ENCODE measurements at regions not wholly inside any gene's neighbourhood (a gene's known extent, or its start where the extent isn't known, plus 50 kb on each side); places are given as distances from the start of the nearest gene placed in this dataset.
"Not testable (repeated sequence)": the region's sequence is repeated elsewhere in the genome, so short reads cannot be mapped to it uniquely, and the experiment has no call there.

DNA sequence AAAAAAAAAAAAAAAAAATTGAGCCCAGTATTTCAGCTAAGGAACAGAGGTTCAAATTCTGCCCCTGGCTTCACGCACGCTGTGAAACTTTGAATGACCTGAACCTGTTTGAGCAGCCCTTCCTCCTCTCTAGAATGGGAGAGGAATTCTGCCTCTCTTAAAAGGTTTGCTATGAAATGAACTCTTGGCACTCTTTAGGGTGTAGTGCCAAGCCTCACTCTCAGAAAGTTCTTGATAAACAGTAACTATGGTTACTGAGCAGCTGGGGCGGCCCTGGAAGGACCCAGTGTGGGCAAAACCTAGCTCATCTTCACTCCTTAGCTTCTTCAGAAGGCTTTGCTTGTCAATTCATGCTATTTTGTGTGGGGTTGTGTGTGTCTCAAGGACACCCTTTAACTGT, 73.7 kb downstream of the GEMIN8 start:
- H3K4me3 ChIP-seq (ENCODE audit: insufficient read depth, low read depth, low read length), result no peak overlapping the region
- H3K36me3 ChIP-seq (replicated peaks; ENCODE audit: control insufficient read depth, insufficient read depth, low read length), result no peaks in the 10 kb centered on the region
- no peak for DNase-seq

DNA sequence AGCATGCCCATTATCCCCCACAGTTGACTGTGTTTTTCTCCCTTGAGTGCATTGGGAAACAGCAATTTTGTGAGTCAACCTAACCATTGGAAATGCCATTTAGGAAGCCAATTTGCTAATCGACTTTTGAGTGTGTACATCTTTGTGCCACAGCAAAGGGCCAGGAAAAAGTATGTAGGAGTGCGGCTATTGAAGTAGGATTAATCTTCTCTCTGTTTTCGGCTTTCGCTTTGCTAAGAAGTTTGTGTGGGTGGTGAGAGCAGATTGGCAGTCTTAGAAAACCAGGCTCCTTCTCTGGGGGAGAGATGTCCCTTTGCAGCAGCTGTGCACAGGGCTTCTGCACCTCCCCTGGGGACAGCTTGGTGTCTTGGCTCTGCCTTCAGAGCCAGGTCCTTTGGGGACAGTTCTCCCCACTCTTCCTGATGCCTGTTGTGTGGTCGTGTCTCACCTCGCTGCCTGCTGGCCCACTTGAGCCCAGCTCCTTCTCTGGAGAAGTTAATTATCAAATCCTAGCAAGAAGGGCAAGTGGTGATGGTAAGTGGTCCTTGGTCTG, 74.5 kb downstream of the GEMIN8 start:
- H3K36me3 ChIP-seq (replicated peaks; ENCODE audit: control insufficient read depth, insufficient read depth, low read length), result no peaks in the 10 kb centered on the region

More for the DNA sequence above, 73.7 kb downstream of the GEMIN8 start:
- no peaks in the 10 kb centered on the region for H3K27me3 ChIP-seq (ENCODE audit: control insufficient read depth, insufficient read depth, low read length)

DNA sequence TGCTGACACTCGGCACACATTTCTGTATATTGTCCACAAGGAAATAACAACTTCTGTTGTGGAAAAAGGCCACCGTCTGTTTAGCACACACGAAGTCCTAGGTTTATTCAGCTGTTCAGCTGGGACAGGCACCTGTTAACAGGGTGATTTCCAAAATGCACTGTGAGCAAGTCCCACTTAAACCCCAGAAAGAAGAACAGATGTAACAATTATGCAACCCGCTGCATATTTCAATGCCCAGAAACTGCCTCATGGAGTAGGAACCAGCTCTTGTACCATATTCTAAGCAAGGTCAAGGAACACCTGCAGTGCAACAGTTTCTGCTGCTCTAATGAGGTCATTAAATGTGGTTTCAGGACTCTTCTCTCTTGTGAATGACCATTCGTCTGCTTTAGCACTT, 77.1 kb downstream of the GEMIN8 start:
- Histone ChIP-seq H3K4me3 (ENCODE audit: insufficient read depth, low read depth, low read length) (no peak overlapping the region), H3K27me3 (ENCODE audit: control insufficient read depth, insufficient read depth, low read length) (no peaks in the 10 kb centered on the region), H3K36me3 (replicated peaks; ENCODE audit: control insufficient read depth, insufficient read depth, low read length) (no peaks in the 10 kb centered on the region)
- DNase-seq, result no peak

More for the DNA sequence above, 74.5 kb downstream of the GEMIN8 start:
- Histone ChIP-seq H3K4me3 (ENCODE audit: insufficient read depth, low read depth, low read length) (no peak overlapping the region), H3K27me3 (ENCODE audit: control insufficient read depth, insufficient read depth, low read length) (no peaks in the 10 kb centered on the region)
- no peak for DNase-seq

DNA sequence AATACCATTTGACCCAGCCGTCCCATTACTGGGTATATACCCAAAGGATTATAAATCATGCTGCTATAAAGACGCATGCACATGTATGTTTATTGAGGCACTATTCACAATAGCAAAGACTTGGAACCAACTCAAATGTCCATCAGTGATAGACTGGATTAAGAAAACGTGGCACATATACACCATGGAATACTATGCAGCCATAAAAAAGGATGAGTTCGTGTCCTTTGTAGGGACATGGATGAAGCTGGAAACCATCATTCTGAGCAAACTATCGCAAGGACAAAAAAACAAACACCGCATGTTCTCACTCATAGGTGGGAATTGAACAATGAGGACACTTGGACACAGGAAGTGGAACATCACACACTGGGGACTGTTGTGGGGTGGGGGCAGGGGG, 83.5 kb downstream of the GEMIN8 start:
- DNase-seq; H3K4me3 ChIP-seq (ENCODE audit: insufficient read depth, low read depth, low read length); H3K27me3 ChIP-seq (ENCODE audit: control insufficient read depth, insufficient read depth, low read length); H3K36me3 ChIP-seq (replicated peaks; ENCODE audit: control insufficient read depth, insufficient read depth, low read length): not testable (repeated sequence)

DNA sequence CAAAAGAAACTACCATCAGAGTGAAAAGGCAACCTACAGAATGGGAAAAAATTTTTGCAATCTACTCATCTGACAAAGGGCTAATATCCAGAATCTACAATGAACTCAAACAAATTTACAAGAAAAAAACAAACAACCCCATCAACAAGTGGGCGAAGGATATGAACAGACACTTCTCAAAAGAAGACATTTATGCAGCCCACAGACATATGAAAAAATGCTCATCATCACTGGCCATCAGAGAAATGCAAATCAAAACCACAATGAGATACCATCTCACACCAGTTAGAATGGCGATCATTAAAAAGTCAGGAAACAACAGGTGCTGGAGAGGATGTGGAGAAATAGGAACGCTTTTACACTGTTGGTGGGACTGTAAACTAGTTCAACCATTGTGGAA, 83.9 kb downstream of the GEMIN8 start:
- not testable (repeated sequence) for H3K36me3 ChIP-seq (replicated peaks; ENCODE audit: control insufficient read depth, insufficient read depth, low read length); H3K27me3 ChIP-seq (ENCODE audit: control insufficient read depth, insufficient read depth, low read length); H3K4me3 ChIP-seq (ENCODE audit: insufficient read depth, low read depth, low read length); DNase-seq

DNA sequence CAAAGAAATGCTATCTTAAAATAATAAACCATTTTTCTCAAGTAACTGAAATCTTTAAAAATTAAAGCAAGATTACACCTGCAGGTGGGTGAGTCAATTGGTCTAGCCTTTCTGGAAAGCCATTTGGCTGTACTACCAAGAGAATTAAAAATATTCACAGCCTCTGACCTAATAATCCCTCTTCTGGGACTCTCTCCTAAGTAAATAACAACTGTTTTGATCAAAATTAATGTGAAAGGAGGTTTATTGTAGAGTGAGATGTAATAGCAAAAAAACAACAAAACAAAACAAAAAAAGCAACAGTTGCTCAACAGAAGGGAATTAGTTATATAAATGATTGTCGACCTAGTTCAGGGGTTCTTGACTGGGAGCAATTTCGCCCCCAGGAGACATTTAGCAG, 89.0 kb downstream of the GEMIN8 start:
- H3K4me3 ChIP-seq (ENCODE audit: insufficient read depth, low read depth, low read length), result no peak overlapping the region
- DNase-seq, result no peak
- no peaks in the 10 kb centered on the region for H3K36me3 ChIP-seq (replicated peaks; ENCODE audit: control insufficient read depth, insufficient read depth, low read length)
- no peaks in the 10 kb centered on the region for H3K27me3 ChIP-seq (ENCODE audit: control insufficient read depth, insufficient read depth, low read length)

DNA sequence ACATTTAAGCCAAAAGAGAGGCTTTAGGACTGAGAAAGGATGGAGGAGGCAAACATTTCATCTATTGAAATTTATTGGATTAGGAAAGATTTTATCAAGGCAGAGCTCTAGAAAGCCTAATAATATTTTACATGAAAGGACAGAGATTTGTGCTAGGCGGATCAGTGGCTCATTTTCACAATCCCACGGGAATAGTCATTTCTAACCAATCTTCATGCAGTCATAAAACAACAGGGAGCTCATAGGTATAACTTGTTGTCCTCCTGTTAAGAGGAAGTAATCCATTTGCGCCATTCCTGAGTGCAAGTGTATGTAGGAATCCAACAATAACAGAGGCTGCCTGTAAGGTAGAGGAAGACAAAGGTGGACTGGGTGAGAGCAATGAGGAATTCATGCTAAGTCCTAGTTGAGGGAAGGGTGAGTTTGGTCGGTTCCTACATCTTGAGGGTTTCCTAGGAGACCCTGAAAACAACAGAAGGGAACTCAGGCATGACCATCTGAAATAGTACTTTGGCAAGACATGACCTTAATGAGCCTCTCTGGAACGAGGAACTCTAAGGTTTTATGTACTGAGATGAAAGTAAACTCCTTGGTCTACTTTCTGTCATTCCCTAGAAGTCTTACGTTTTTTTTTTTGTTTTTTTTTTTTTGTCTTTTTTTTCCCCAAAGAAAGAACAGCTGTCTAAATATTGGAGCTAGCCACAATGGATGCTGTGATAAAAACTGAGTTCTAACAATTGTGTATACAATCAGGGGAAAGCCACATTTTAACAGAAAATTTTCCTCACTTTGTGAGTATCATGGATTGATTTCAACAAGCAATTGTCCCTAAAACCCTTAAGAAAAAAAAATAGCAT, 89.7 kb downstream of the GEMIN8 start:
- Histone ChIP-seq H3K36me3 (replicated peaks; ENCODE audit: control insufficient read depth, insufficient read depth, low read length) (no peaks in the 10 kb centered on the region), H3K4me3 (ENCODE audit: insufficient read depth, low read depth, low read length) (no peak overlapping the region), H3K27me3 (ENCODE audit: control insufficient read depth, insufficient read depth, low read length) (no peaks in the 10 kb centered on the region)
- DNase-seq, result peak; percentile 30

DNA sequence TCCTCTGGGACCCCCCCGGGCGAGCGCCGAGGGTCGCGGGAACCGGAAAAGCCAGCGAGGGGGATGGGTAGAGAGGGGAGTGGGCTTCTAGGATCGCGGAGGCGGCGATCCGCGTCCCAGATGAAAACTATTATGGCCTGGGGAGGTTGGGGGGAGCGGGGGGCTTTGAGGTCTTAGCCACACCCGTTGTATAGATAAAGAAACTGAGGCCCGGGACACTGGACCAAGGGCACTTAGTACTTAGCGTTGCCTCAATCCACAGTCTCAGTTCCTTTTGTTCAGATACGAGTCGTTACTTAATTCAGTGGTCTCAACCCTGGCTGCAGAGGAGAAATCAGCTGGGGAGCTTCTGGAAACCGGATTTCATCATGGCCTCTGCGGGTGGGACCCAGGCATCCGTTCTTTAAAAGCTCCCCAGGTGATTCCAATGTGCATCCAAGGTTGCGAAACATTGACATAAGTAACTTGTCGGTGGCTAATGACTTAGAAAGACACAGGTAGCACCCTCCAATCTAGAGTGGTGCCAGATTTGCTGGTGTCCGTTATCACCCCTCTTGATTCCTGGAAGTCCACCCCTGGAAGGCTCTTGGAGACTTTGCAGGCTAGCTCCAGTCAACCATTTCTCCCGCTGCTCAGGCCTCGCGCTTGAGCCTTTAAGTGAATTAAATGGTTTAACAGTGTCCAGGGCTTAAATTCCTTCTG, 90.7 kb downstream of the GEMIN8 start:
- Histone ChIP-seq H3K4me3 (ENCODE audit: insufficient read depth, low read depth, low read length) (peak overlapping the region; percentile 69), H3K36me3 (replicated peaks; ENCODE audit: control insufficient read depth, insufficient read depth, low read length) (no peaks in the 10 kb centered on the region; the same call in 1 of the 2 replicates), H3K27me3 (ENCODE audit: control insufficient read depth, insufficient read depth, low read length) (no peaks in the 10 kb centered on the region)
- DNase-seq, result peak; percentile 60

DNA sequence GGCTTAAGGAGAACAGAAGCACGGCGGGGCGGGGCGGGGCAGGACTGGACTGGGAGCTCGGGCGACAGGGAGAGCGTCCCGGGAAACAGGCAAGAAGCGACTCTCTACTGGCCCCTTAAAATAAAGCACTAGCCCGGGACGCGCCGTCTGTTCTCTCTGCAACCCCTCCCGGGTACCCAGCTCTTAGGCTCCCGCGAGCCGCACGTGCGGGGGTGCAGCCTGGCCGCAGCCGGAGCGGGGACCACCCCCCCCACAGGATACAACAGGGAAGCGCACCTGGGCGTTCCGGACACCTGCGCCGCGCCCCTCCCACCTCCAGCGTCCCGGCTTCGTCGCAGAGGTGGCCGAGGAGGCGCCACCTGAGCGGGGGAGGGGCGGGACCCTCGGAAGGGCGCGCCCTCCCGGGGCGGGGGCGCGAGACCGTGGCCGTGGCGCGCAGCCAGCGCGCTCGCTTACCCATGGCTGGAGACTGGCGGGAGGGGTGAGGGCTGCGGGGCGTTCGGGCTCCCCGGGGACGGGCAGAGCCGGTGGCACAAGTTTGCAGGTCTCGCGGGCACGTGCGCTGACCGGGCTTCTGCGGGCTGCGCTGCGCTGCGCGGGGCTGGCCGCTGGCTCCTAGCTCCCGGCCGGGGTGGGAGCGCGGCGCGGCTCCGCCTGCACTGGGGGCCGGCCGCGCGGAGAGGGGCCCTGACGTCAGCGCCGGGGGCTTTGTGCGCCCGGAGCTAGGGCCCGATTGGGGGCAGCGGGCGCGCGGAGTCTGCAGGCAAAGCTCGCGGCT, 91.5 kb downstream of the GEMIN8 start:
- Histone ChIP-seq H3K27me3 (ENCODE audit: control insufficient read depth, insufficient read depth, low read length) (no peaks in the 10 kb centered on the region), H3K36me3 (replicated peaks; ENCODE audit: control insufficient read depth, insufficient read depth, low read length) (no peaks in the 10 kb centered on the region; the same call in 1 of the 2 replicates), H3K4me3 (ENCODE audit: insufficient read depth, low read depth, low read length) (peak overlapping the region; percentile 69)
- DNase-seq, result peak; percentile 92

DNA sequence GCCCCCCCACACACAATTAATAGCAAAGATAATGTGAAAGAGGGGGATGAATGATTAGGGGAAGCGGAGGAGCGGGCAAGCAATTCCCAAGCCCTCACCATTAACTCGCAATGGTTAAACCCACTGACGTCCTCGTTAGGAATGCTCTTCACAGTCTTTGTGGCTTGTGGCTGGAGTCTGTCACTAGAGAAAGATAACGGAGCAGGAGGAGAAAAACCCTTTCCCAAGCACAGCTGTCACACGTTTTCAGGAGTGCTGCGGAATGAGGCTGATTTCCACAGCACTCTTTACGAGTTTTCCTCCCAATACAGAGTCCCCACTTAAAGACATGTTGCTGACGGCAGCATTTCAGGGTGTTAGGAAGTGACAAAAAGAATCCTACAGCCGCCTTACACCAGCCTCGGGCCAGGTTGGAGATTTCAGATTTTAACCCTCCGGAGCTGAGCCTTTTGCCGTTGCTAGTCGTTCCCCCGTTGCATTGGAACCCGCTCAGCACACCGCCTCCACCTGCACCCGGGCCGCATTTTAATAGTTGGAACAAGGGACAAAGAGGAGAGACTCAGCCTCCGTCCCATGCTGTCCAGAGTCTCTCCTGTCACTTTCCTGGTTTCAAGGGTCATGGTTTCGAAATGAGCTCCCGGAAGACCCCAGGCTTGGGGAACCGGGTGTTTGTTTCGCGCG, 92.2 kb downstream of the GEMIN8 start:
- DNase-seq, result peak; percentile 43
- no peaks in the 10 kb centered on the region for H3K27me3 ChIP-seq (ENCODE audit: control insufficient read depth, insufficient read depth, low read length)
- H3K36me3 ChIP-seq (replicated peaks; ENCODE audit: control insufficient read depth, insufficient read depth, low read length), result no peaks in the 10 kb centered on the region; the same call in 1 of the 2 replicates
- peak overlapping the region; percentile 69 for H3K4me3 ChIP-seq (ENCODE audit: insufficient read depth, low read depth, low read length)

DNA sequence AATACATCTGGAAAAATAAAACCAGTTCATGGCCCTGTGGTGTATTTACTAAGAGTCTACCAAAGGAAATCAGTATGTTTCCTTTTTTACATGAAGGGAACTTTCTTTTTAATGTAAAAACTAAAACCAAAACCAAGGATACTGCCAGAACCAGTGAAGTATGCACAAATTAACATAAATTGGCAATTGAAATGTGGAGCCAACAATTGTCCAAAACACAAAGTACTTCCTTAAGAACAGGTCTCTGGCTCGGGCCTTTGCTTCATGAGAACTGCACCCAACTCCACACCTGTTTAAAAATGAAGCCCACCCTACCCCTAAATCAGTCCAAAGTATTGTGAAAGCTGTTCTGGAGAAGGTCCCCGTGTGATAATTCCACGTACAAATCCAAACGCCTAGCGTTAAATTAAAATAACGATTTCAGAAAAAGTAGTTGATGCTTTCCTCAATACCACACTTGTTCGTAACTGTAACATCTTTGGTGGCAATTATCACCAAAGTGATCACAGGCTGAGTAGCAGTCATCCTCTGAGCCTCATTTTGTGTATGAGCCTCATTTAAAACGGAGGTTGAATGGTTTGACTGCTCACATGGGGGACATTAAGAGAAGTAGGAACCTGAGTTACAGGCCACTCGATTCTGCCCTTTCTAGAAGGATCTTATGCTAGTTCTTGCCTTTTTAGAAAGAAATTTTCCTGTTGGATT, 93.0 kb downstream of the GEMIN8 start:
- peak overlapping the region; percentile 69; the same call in 1 of the 2 replicates for H3K4me3 ChIP-seq (ENCODE audit: insufficient read depth, low read depth, low read length)
- no peaks in the 10 kb centered on the region; the same call in 1 of the 2 replicates for H3K36me3 ChIP-seq (replicated peaks; ENCODE audit: control insufficient read depth, insufficient read depth, low read length)
- no peaks in the 10 kb centered on the region for H3K27me3 ChIP-seq (ENCODE audit: control insufficient read depth, insufficient read depth, low read length)
- DNase-seq, result no peak

DNA sequence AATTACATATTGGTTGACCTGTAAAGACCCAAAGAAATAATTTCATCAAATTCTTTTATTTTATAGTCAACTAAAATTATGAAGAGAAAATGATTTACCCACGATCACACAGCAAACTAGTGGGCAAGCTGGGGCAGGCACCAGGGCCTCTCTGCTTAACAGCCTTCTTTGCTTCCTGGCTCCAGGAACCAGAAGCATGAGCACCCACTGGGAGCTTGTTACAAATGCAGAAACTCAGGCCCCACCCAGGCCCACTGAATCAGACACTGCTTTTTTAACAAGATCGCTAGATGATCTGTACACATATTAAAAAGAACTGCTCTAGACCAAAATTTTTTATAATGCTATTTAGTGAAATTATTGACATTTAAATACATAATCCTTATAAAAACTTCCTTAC, 95.0 kb downstream of the GEMIN8 start:
- Histone ChIP-seq H3K27me3 (ENCODE audit: control insufficient read depth, insufficient read depth, low read length) (no peaks in the 10 kb centered on the region), H3K36me3 (replicated peaks; ENCODE audit: control insufficient read depth, insufficient read depth, low read length) (no peaks in the 10 kb centered on the region; the same call in 1 of the 2 replicates), H3K4me3 (ENCODE audit: insufficient read depth, low read depth, low read length) (no peak overlapping the region)
- no peak for DNase-seq

DNA sequence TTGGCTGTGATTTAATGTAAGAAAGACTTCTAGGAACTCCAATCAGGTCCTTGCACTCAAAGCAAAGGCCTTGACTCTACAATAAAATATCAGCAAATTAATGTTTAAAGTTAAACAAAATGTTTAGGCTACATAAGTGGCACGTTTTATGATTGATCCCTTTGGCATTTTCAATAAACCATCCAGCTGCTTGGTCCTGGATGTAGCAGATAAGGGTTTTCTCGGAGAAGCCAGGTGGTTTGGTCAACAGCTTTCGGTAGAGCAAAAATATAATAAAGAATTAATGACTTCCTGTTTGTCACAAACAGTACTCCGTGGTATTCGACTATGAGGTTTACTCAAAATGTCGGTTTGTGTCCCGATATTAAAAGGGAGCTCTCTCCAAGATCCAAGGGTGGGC, 95.8 kb downstream of the GEMIN8 start:
- no peaks in the 10 kb centered on the region; the same call in 1 of the 2 replicates for H3K36me3 ChIP-seq (replicated peaks; ENCODE audit: control insufficient read depth, insufficient read depth, low read length)
- DNase-seq, result no peak
- no peak overlapping the region for H3K4me3 ChIP-seq (ENCODE audit: insufficient read depth, low read depth, low read length)
- no peaks in the 10 kb centered on the region for H3K27me3 ChIP-seq (ENCODE audit: control insufficient read depth, insufficient read depth, low read length)
